ENCODE measurements at regions not wholly inside any gene's neighbourhood (a gene's known extent, or its start where the extent isn't known, plus 50 kb on each side); places are given as distances from the start of the nearest gene placed in this dataset.

DNA sequence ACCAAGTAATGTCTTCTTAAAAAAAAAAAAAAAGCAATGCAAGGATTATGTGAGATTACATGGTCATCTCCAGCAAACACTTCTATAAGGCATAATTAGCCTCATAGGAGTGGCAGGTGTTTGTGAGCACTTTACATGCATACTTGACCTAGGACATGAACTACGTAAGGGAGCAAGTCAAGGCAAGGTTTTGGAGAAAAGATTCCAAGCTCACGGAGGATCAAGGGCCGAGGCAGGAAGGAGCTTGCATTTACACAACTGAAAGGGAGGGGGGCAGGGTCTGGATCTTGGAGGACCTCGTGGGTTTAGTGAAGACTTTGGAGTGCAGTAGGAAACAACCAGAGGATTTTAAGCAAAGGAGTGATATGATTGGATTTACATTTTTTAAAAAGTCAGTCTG is 112.5 kb downstream of the CCER1 start:
- intact Hi-C loops (cut with micrococcal nuclease) (no loop called here), dilution Hi-C loops (cut with MboI; ENCODE audit: extremely low pct_ligation_motif_present, low sequenced_read_pairs) (no loop called here)
- DNase-seq (ENCODE audit: low read depth, low spot score) (no peak), FAIRE-seq (no peak)
- no peaks in the 10 kb centered on the region for H4K20me1 ChIP-seq (replicated peaks; ENCODE audit: control insufficient read depth, extremely low read depth, insufficient read depth, low read length)
- ChIA-PET POLR2A (interaction anchor here (0.6 kb wide), 1 partner anchor 1252 kb away, joined by 8 read pairs; no protein-coding TSS in a partner anchor), CTCF (interaction anchor here (1.0 kb wide), 1 partner anchor 12 kb away, joined by 4 read pairs; no protein-coding TSS in a partner anchor)
- no peaks in the 10 kb centered on the region for H3K9me1 ChIP-seq (replicated peaks; ENCODE audit: control insufficient read depth, extremely low read depth, insufficient read depth, low read length)
- H3K36me3 ChIP-seq (ENCODE audit: control insufficient read depth in 2 of 2, extremely low read depth in 1 of 2, insufficient read depth in 2 of 2, low read length in 2 of 2), result no peaks in the 10 kb centered on the region
- H3K9ac ChIP-seq (replicated peaks; ENCODE audit: extremely low read depth, insufficient read depth, low read length), result no peak overlapping the region
- no peak overlapping the region for H3K27ac ChIP-seq (ENCODE audit: insufficient read depth, low read depth, low read length)
- no peaks in the 10 kb centered on the region for H3K9me3 ChIP-seq (replicated peaks; ENCODE audit: control insufficient read depth, insufficient read depth, low read length)
- peak overlapping the region; percentile 51 for H2AFZ ChIP-seq (ENCODE audit: low read depth, low read length)
- H3K4me1 ChIP-seq (ENCODE audit: control insufficient read depth, extremely low read depth, insufficient read depth, low read length), result no peaks in the 10 kb centered on the region
- TF ChIP-seq GATA2 (IDR thresholded peaks at IDR 0.05; ENCODE audit: insufficient read depth, insufficient read length, low read depth, low read length), result no peak
- TF ChIP-seq, protein P1, sequence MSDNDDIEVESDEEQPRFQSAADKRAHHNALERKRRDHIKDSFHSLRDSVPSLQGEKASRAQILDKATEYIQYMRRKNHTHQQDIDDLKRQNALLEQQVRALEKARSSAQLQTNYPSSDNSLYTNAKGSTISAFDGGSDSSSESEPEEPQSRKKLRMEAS (IDR thresholded peaks at IDR 0.05; ENCODE audit: insufficient read depth, insufficient read length), result no peak
- no peak for TF ChIP-seq FOS (IDR thresholded peaks at IDR 0.05; ENCODE audit: borderline replicate concordance, insufficient read depth, low read length)
- TF ChIP-seq JUN (IDR thresholded peaks at IDR 0.05; ENCODE audit: borderline replicate concordance, insufficient read depth, insufficient read length, low read depth), result no peak
- no peak for TF ChIP-seq MYC (IDR thresholded peaks at IDR 0.05; ENCODE audit: low read depth, low read length)
- no peak for TF ChIP-seq POLR2AphosphoS5 (IDR thresholded peaks at IDR 0.05; ENCODE audit: insufficient read depth, low read depth, low read length)
- no peak for TF ChIP-seq EZH2 (IDR thresholded peaks at IDR 0.05; ENCODE audit: borderline replicate concordance, low read depth, low read length, severe bottlenecking)
- TF ChIP-seq, protein P2, sequence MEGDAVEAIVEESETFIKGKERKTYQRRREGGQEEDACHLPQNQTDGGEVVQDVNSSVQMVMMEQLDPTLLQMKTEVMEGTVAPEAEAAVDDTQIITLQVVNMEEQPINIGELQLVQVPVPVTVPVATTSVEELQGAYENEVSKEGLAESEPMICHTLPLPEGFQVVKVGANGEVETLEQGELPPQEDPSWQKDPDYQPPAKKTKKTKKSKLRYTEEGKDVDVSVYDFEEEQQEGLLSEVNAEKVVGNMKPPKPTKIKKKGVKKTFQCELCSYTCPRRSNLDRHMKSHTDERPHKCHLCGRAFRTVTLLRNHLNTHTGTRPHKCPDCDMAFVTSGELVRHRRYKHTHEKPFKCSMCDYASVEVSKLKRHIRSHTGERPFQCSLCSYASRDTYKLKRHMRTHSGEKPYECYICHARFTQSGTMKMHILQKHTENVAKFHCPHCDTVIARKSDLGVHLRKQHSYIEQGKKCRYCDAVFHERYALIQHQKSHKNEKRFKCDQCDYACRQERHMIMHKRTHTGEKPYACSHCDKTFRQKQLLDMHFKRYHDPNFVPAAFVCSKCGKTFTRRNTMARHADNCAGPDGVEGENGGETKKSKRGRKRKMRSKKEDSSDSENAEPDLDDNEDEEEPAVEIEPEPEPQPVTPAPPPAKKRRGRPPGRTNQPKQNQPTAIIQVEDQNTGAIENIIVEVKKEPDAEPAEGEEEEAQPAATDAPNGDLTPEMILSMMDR (IDR thresholded peaks at IDR 0.05; ENCODE audit: extremely low read depth in 1 of 2, insufficient read depth in 1 of 2, low read depth in 1 of 2, low read length in 2 of 2), result no peak
- no peak for TF ChIP-seq POLR2A (IDR thresholded peaks at IDR 0.05; ENCODE audit: low read depth, low read length)
- H3K4me2 ChIP-seq (ENCODE audit: insufficient read depth, low read length), result no peak overlapping the region
- no peak overlapping the region for H3K4me3 ChIP-seq (replicated peaks in 1 of 3; ENCODE audit: insufficient read depth in 1 of 3, low read depth in 1 of 3, low read length in 3 of 3)
- no TSS peak for BruUV-seq (replicated peaks)
- H3K27me3 ChIP-seq (ENCODE audit: control insufficient read depth in 2 of 2, insufficient read depth in 2 of 2, low read length in 2 of 2), result no peaks in the 10 kb centered on the region
- H3K79me2 ChIP-seq (ENCODE audit: control insufficient read depth, insufficient read depth, low read length), result no peaks in the 10 kb centered on the region
